GM18907 (cell line): ENCODE measurements at regions not wholly inside any gene's neighbourhood (a gene's known extent, or its start where the extent isn't known, plus 50 kb on each side); places are given as distances from the start of the nearest gene placed in this dataset.
"Not testable (repeated sequence)": the region's sequence is repeated elsewhere in the genome, so short reads cannot be mapped to it uniquely, and the experiment has no call there.

Experiments used
- ATAC-seq: cut with Tn5 transposase; IDR thresholded peaks from one replicate; pipeline ENCODE4 v1.9.1; 2021; ENCODE audit warnings: mild to moderate bottlenecking, moderate library complexity; ENCODE audit not compliant: unreplicated experiment

DNA sequence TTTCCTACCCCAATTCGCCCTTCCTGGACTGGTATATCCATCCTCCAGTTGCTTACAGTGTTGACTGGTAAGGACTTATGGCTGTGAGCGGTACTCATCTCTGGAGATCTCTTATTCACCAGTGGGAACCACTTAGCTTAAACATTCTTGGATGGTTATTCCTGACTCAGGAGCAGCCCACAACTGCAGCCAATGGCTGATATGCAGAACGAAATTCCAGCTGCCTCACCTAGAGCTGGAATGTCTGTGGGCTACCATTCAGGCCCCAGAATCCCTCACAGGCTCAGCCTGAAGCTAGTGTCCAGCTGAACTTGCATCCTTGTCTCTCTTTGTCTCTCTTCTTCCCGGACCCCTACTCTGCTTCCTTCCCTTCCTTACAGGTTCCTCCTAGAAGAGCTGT is 138.9 kb upstream of the SMIM31 start:
- no peak for ATAC-seq

DNA sequence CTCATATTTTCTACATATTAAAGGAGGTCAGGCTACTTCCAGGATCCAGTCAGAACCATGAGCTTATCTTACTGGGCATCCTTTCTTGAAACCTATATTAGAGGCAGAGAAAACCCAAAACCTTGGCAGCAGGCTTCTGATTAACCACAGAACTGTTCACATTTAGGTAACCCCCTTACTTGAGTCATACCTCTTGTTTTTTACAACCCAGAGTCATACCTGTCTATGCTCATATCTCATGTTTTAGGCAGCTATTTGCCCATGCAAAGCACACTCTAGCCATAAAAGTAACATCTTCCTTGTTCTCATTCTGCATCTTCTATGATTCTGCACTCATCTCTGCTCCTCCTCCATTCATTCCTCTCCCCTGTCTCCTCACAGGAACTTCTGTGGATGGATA is 138.0 kb upstream of the SMIM31 start:
- ATAC-seq: no peak

DNA sequence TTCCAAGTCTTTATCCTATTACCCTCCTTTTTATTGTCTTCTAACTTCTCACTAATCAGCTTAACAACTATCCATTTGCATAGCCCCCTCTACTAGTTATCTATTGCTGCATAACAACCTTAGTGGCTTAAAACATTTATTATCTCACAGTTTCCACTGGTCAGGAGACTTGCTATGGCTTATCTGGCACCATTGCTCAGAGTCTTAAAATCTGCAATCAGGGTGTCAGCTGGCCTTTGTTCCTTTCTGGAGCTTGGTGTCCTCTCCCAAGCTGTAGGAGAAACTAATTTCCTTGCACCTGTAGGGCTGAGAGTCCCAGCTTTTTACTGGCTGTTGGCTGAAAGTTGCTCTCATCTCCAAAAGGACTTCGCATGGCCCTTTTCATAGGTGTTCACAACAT is 137.0 kb upstream of the SMIM31 start:
- ATAC-seq: no peak

DNA sequence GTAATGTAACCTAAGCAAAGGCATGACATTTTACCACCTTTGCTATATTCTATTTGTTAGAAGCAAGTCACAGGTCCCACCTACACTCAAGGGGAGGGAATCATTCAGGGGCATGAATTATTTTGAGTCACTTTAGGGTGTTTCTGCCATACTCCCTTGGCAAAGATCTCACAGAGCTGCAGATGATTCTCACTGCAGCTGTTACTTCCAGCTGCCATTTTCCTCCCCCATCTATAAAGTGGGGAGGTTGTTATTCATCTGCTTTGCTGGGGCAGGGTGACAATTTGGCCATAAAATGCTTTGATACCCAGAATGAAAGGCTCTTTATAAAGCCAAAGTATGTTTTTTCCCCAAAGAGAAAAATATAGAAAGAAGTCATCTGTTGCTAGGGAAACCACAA is 136.5 kb upstream of the SMIM31 start:
- no peak for ATAC-seq

DNA sequence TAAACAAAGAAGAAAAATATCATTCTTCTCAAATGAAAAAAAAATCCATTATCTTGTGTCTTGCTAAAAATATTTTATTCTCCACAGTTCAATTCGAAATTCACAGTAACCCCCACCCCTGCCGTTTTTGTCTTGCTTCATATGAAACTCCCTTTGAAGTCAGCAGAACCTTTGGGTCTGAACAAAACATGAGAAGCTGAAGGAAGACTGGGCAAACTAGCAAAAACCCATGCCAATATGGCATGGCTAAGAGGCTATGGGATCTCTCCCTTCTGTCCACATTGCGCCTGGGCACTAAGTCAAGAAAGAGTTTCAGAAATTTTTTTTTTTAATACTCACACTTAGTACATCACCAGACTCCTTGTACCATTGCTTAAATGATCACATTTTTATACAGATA is 136.0 kb upstream of the SMIM31 start:
- no peak for ATAC-seq

DNA sequence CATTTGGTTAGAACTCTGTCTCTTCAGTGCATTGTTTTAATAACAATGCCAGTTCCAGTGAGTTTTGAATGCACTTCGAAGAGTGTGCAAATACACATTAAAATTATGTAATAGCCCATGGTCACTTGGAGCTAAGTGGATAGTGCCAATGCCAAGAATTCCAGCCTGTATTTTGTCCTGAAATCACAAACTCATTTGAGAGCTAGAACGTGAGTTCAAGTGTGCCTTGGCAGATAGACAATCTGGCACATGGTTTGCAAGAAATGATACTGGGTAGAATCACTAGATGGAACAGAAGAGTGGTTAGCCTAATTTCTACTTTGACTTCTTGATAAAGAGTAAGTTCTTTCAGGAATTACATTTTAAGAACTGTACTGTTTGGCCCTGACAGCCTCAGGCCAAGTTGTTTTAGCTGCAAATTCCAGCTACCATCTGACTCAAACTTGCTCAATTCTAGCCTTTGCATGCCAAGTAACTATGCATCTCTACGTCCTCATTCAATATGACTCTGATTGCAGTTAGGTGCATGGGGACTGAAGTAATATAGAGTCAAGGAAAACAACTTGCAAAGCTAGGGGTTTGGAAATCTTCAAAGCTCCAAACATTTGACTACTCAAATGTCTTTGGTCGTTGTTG is 131.9 kb upstream of the SMIM31 start:
- no peak for ATAC-seq

DNA sequence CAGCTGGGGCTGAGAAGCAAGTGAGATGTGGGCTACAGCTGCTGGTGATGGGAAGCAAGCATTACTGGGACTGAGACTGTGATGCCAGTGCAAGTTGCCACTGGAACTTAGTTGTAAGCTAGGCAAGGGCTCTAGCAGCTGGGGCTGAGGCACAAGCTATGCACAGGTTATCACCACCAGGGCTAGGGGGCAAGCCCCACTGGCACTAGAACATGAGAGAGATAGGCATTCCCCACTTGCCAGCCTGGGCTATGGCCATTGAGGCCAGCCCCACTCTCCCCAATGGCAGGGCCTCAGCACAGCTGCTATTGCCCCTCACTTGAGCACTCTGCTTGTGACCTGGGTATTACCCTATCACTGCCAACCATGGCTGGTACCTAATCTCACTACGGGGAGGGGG is 130.8 kb upstream of the SMIM31 start:
- no peak for ATAC-seq

DNA sequence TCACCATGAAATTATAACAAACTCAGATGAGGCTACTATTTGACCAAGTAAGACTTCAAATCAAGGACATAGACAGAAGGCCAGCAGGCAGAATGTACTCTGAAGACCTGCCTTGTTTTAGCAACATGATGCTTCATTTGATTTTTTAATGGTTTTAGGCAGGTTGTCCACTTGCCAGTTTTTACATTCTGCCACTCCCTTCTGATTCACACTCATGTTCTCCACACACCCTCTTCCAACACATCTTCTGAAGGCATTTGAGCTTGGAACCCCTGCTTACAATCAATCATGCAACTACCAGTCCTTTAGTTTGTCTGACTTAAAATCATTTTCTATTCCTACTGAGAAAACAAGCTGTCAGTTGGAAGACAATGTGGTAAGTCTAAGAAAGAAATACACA is 114.9 kb upstream of the SMIM31 start:
- no peak for ATAC-seq

DNA sequence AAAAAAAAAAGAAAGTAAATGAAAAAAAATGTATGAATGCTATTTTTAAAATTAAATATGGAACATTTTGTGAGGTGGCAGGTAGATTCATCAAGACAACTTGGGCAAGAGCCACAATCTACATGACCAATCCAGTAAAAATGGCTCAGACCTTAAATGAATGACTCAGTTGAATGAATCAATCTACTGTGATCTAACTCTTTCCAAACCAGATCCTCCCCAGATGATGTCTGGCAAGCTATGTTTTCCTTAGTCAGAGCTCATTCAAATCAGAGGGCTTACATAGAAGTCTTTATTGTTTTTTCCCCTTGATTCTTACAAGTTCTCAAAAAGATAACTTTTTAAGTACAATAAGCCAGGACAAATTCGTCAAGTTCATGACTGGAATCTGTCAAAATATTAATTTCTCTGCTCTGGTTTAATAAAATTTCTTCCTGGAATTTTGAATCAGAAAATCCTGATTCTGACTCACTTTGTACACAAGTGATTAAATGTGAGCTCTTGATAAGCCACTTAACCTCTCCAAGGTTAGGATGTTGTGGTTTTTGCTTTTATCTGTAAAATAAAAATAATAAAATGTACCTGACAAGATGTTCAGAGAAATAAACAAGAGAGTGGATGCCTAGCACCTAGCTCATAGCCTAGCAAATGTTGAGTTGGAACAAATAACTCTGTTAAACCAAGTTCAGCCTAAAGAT is 105.6 kb upstream of the SMIM31 start:
- ATAC-seq: no peak

DNA sequence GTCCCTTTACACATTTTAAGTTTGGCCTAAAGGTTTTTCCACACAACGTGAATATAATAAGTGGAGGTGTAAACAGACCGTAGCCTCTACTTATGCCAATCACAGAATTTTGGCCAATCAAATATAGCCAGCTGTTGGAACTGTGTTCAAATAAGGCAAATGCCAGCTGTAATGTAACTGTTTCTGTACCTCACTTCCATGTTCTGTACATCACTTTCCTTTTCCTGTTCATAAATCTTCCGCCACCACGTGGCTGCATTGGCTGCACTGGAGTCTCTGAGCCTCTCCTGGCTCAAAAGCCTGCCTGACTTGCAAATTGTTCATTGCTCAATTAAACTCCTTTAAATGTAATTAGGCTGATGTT is 105.1 kb upstream of the SMIM31 start:
- ATAC-seq: no peak

DNA sequence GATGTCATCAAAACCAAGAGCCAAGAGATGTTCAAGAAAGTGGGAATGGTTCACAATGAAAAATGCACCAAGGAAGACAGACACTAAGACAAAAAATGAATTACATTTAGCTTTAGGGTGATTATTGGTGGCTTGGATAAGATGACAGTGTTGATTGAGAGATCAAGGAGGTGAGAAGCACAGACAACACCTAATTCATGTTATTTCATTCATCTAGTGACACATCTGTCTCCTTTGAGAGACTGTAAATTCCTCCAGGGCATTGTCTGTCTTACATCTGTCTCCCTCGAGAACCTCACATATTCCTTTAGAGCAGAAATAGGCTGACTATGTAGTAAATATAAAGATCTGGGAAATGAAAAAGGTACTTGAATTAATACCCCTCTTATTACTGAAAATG is 94.2 kb upstream of the SMIM31 start:
- ATAC-seq: no peak

DNA sequence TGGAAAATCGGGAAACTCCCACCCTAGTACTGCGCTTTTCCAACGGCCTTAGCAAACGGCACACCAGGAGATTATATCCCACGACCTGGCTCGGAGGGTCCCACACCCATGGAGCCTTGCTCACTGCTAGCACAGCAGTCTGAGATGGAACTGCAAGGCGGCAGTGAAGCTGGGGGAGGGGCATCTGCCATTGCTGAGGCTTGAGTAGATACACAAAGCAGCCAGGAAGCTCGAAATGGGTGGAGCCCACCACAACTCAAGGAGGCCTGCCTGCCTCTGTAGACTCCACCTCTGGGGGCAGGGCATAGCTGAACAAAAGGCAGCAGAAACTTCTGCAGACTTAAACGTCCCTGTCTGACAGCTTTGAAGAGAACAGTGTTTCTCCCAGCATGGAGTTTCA is 77.8 kb upstream of the SMIM31 start:
- not testable (repeated sequence) for ATAC-seq

DNA sequence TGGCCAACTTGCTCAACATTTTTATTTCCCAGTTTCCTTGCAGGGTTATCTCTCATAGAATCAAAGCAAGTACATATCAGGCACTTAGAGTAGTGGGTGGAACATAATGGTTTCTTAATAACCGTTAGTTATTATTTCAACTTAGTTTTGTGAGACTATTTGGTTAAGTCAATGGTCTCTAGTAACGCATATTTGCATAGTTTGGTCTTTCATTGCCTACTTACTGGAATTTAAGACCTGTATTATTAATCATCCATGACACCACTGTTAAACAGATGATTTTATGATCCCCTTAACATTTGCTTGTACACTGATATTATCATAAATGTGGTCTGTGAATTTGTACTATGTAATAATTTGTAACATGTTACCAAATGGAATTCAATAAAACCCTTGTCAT is 70.9 kb upstream of the SMIM31 start:
- ATAC-seq: no peak

DNA sequence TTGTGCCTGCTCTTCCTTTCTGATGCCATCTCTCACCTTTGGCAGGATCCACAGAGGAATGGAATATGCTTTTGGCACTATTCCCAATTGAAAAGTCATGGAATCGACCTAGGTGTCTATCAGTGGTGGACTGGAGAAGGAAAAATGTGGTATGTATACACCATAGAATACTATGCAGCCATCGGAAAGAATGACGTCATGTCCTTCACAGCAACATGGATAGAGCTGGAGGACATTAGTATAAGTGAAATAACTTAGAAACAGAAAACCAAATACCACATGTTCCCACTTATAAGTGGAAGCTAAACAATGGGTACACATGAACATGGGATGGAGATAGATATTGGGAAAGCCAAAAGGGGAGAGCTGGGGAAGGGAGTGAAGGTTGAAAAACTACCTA is 58.3 kb upstream of the SMIM31 start:
- no peak for ATAC-seq

DNA sequence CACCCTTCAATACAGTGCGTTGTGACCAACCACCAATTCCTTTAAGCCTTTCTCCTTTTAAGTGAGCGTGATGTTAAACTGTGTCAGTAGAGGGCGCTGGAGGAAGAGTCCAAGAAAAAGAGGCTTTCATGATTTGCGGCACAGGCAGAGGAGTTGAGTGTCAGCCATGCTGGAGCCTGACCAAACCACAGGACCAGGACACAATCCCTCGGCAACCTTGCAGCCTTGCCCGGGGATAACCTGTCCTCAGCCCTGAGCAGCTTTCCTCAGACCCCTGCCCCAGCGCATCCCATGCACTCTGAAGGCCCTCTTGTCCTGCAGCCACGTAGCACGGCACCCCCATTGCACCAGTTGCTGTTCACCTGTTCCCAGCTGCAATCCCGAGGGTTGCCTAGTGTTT is 53.5 kb upstream of the SMIM31 start:
- no peak for ATAC-seq

DNA sequence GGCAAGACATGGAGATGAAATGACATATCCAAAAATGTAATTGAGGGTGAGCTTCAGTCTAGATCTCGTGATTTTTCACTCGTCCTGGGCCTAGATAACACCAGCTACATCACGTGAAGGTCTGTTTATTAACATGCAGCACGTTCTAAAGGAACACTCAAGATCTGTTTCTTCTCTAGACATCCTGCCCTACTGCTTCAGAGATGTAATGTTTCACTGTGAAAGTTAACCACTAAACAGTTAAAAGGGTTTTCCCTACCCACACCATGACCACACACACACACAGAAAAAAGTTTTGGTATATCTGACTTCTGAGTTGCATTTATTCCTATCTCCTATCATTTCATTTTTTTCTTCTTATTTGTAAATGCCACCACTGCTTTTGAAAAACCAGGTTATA is 52.3 kb upstream of the SMIM31 start:
- ATAC-seq: peak; percentile 92
